Endodermal cell (in vitro differentiated cells): ENCODE measurements at regions not wholly inside any gene's neighbourhood (a gene's known extent, or its start where the extent isn't known, plus 50 kb on each side); places are given as distances from the start of the nearest gene placed in this dataset.

ENCODE experiments used
- DNase-seq: peaks from one replicate; pipeline ENCODE4 v3.0.0-alpha.2; 2017
- H3K27ac ChIP-seq: 2 replicates; pipeline ENCODE4 v1.5.1; 2013; ENCODE audit warnings: mild to moderate bottlenecking, low read depth, low read length, moderate library complexity
- H3K27me3 ChIP-seq: 2 replicates; pipeline ENCODE4 v1.6.1; 2013; ENCODE audit warnings: mild to moderate bottlenecking, low read length, moderate library complexity; ENCODE audit not compliant: insufficient read depth, control insufficient read depth, poor library complexity, severe bottlenecking
- H3K36me3 ChIP-seq: 2 replicates; pipeline ENCODE4 v1.7.0; 2013; ENCODE audit warnings: mild to moderate bottlenecking, low read length, moderate library complexity; ENCODE audit not compliant: control insufficient read depth, insufficient read depth
- H3K4me1 ChIP-seq: one replicate; pipeline ENCODE4 v1.7.0; 2013; ENCODE audit warnings: low read length; ENCODE audit not compliant: control insufficient read depth, insufficient read depth
- H3K4me3 ChIP-seq: 2 replicates; pipeline ENCODE4 v1.5.1; 2013; ENCODE audit warnings: mild to moderate bottlenecking, low read length, moderate library complexity
- H3K9ac ChIP-seq: 2 replicates; pipeline ENCODE4 v1.6.1; 2013; ENCODE audit warnings: mild to moderate bottlenecking, low read length, moderate library complexity; ENCODE audit not compliant: poor library complexity, severe bottlenecking; ENCODE audit errors: extremely low read depth
- H3K9me3 ChIP-seq: 2 replicates; pipeline ENCODE4 v1.6.1; 2013; ENCODE audit warnings: mild to moderate bottlenecking, low read length, moderate library complexity; ENCODE audit not compliant: control insufficient read depth
- H3K27ac Mint-ChIP-seq: 2 replicates; pipeline ENCODE4 v1.8.0; 2020; ENCODE audit warnings: mixed read lengths
- H3K27me3 Mint-ChIP-seq: 2 replicates; pipeline ENCODE4 v1.8.0; 2021; ENCODE audit warnings: mild to moderate bottlenecking, mixed read lengths; ENCODE audit not compliant: insufficient read depth
- H3K36me3 Mint-ChIP-seq: 2 replicates; pipeline ENCODE4 v1.8.0; 2020; ENCODE audit warnings: low read depth, mixed read lengths
- H3K4me1 Mint-ChIP-seq: 2 replicates; pipeline ENCODE4 v1.8.0; 2020; ENCODE audit warnings: mixed read lengths
- H3K4me3 Mint-ChIP-seq: 2 replicates; pipeline ENCODE4 v1.8.0; 2020; ENCODE audit warnings: mild to moderate bottlenecking, moderate library complexity, mixed read lengths
- H3K9me3 Mint-ChIP-seq: 2 replicates; pipeline ENCODE4 v1.8.0; 2020; ENCODE audit warnings: mild to moderate bottlenecking, mixed read lengths
- CTCF ChIP-seq: fragments of 200-600 bp; sonication (generic); conservative IDR thresholded peaks from 2 replicates; pipeline ENCODE4 v1.5.0; 2021; ENCODE audit warnings: antibody characterized with exemption, mild to moderate bottlenecking
- WGBS, 2 experiments: methylation state at CpG; one replicate each; pipeline versions ENCODE4 v1.1.5 to v1.1.7; 2013; ENCODE audit warnings: missing lambda C conversion rate in 2 of 2, mixed read lengths in 1 of 2; ENCODE audit not compliant: insufficient coverage in 1 of 2, insufficient read length in 1 of 2; 5-methylcytosine and 5-hydroxymethylcytosine counted together

- Mint-ChIP-seq H3K27me3 (peaks cover 10% of the 10 kb centered on the region), H3K4me1 (peaks cover 32% of the 10 kb centered on the region), H3K36me3 (no peaks in the 10 kb centered on the region), H3K27ac (no peak overlapping the region), H3K9me3 (no peaks in the 10 kb centered on the region), H3K4me3 (no peak overlapping the region)
- DNase-seq = no peak
- no peak overlapping the region for H3K9ac ChIP-seq
- no peak overlapping the region for H3K27ac ChIP-seq
- no peak for TF ChIP-seq CTCF
- no peaks in the 10 kb centered on the region for H3K4me1 ChIP-seq
- H3K36me3 ChIP-seq = no peaks in the 10 kb centered on the region
- no peak overlapping the region for H3K4me3 ChIP-seq
- no peaks in the 10 kb centered on the region for H3K27me3 ChIP-seq
- no peaks in the 10 kb centered on the region for H3K9me3 ChIP-seq
- 94% methylated on average over 5 of the region's 5 CpGs for WGBS, 2 experiments
These were observed 387.2 kb downstream of the SOX11 start for GRCh38 chr2:6079405-6079804.

- H3K27ac ChIP-seq = peak overlapping the region; percentile 92
- H3K36me3 ChIP-seq = no peaks in the 10 kb centered on the region
- TF ChIP-seq CTCF = no peak
- Mint-ChIP-seq H3K27ac (no peak overlapping the region), H3K36me3 (peaks cover 2% of the 10 kb centered on the region), H3K27me3 (peaks cover 10% of the 10 kb centered on the region), H3K9me3 (peaks cover 3% of the 10 kb centered on the region), H3K4me1 (peaks cover 32% of the 10 kb centered on the region), H3K4me3 (no peak overlapping the region)
- H3K9ac ChIP-seq = no peak overlapping the region
- no peaks in the 10 kb centered on the region for H3K4me1 ChIP-seq
- no peaks in the 10 kb centered on the region for H3K27me3 ChIP-seq
- WGBS, 2 experiments = 85 to 91% methylated on average over 21 to 22 of the region's 22 CpGs
- H3K9me3 ChIP-seq = no peaks in the 10 kb centered on the region
- no peak overlapping the region for H3K4me3 ChIP-seq
- no peak for DNase-seq
These were observed 389.0 kb downstream of the SOX11 start for GRCh38 chr2:6080932-6081753.

GRCh38 chr2:6081955-6082624 is 389.9 kb downstream of the SOX11 start:
- Mint-ChIP-seq H3K36me3 (peaks cover 3% of the 10 kb centered on the region), H3K27ac (no peak overlapping the region), H3K9me3 (peaks cover 12% of the 10 kb centered on the region), H3K4me1 (peaks cover 32% of the 10 kb centered on the region), H3K4me3 (no peak overlapping the region), H3K27me3 (peaks cover 10% of the 10 kb centered on the region)
- TF ChIP-seq CTCF = no peak
- Histone ChIP-seq H3K27me3 (no peaks in the 10 kb centered on the region), H3K4me1 (no peaks in the 10 kb centered on the region), H3K4me3 (no peak overlapping the region), H3K9me3 (peaks cover 8% of the 10 kb centered on the region), H3K36me3 (no peaks in the 10 kb centered on the region), H3K27ac (peak overlapping the region; percentile 92), H3K9ac (no peak overlapping the region)
- no peak for DNase-seq
- WGBS, 2 experiments = 72 to 84% methylated on average over 3 to 5 of the region's 5 CpGs
